Aorta (tissue), 5 donors: ENCODE measurements at regions not wholly inside any gene's neighbourhood (a gene's known extent, or its start where the extent isn't known, plus 50 kb on each side); places are given as distances from the start of the nearest gene placed in this dataset.

ENCODE experiments used
- ATAC-seq: fragments of 200-7000 bp; cut with Tn5 transposase; one replicate; pipeline ENCODE4 v1.9.1; 2022; ENCODE audit warnings: moderate library complexity; ENCODE audit not compliant: low FRiP score
- DNase-seq, 2 donors: peaks; one replicate each; pipeline ENCODE4 v3.0.0-alpha.2; 2020
- H3K27ac ChIP-seq, 2 donors: one replicate each; pipeline ENCODE4 v1.5.1; 2013; ENCODE audit warnings: low read length in 2 of 2, mild to moderate bottlenecking in 2 of 2, moderate library complexity in 2 of 2, control low read depth in 1 of 2, inconsistent platforms in 1 of 2, low read depth in 1 of 2
- H3K27me3 ChIP-seq, 2 donors: one replicate each; pipeline ENCODE4 v1.6.1; 2013; ENCODE audit warnings: control low read depth in 1 of 2, low read length in 1 of 2, mild to moderate bottlenecking in 1 of 2, moderate library complexity in 1 of 2; ENCODE audit not compliant: insufficient read depth in 2 of 2, control insufficient read depth in 1 of 2
- H3K36me3 ChIP-seq, 2 donors: one replicate each; pipeline ENCODE4 v1.6.1; 2013; ENCODE audit warnings: control low read depth in 1 of 2, low read length in 1 of 2, mild to moderate bottlenecking in 1 of 2; ENCODE audit not compliant: insufficient read depth in 2 of 2, control insufficient read depth in 1 of 2
- H3K4me1 ChIP-seq, 2 donors: one replicate each; pipeline ENCODE4 v1.6.1; 2013; ENCODE audit warnings: low read length in 2 of 2, control low read depth in 1 of 2, mild to moderate bottlenecking in 1 of 2, moderate library complexity in 1 of 2; ENCODE audit not compliant: insufficient read depth in 2 of 2, control insufficient read depth in 1 of 2
- H3K4me3 ChIP-seq, 2 donors: one replicate each; pipeline ENCODE4 v1.5.1; 2013; ENCODE audit warnings: low read length in 2 of 2, control low read depth in 1 of 2, mild to moderate bottlenecking in 1 of 2
- H3K9me3 ChIP-seq: one replicate; pipeline ENCODE4 v1.6.1; 2013; ENCODE audit warnings: mild to moderate bottlenecking, low read length; ENCODE audit not compliant: control insufficient read depth
- WGBS, 2 donors: extraction: QIAGEN DNeasy Blood & Tissue Kit; methylation state at CpG; one replicate each; pipeline ENCODE4 v1.1.7; 2013; 5-methylcytosine and 5-hydroxymethylcytosine counted together
- intact Hi-C, 2 donors: fragments of 100-400 bp; cut with DNase I; formaldehyde crosslinking; loops; one replicate each; pipeline versions ENCODE4 v1.14.2 to v1.15.0; 2022
- donor health status: healthy with polysubstance abuse.
- donor health status: Bipolar disorder and iron deficiency.
- donor health status: DM: no; HTN: no; CAD: no.
- donor health status: DM: no; HTN: no; CAD: no.
- donor health status: DM: yes; HTN: yes; CAD: no.

DNA sequence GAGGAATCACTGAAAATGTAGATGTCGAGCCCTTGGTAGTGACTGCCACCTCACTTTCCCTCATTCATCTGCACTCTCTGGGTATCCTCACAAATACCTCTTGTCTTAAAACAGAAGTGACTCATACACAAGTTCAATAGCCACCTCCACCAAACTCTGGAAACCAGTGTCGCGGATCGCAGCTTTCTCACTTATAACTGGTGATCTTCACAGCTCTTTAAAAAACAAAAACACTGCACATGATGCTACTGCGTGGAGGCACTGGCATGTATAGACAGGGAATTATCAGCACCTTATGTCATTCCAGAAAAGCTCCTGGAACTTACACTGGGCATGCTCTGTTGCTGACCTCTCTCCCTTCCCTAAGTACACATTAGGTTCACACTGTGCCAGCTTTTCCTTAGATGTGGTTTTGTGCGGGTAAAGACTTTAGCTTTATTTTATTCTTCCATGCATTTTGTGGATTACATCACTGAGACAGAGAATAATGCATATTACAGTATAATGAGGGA lies 425.5 kb upstream of the CADM1 start:
- intact Hi-C loops: no loop called here
- Histone ChIP-seq H3K27ac (no peak overlapping the region), H3K4me3 (no peak overlapping the region), H3K9me3 (no peaks in the 10 kb centered on the region), H3K27me3 (no peaks in the 10 kb centered on the region), H3K4me1 (no peaks in the 10 kb centered on the region), H3K36me3 (no peaks in the 10 kb centered on the region)
- DNase-seq: no peak
- 66 to 73% methylated on average over 6 of the region's 6 CpGs for WGBS, 2 donors
- no peak for ATAC-seq

DNA sequence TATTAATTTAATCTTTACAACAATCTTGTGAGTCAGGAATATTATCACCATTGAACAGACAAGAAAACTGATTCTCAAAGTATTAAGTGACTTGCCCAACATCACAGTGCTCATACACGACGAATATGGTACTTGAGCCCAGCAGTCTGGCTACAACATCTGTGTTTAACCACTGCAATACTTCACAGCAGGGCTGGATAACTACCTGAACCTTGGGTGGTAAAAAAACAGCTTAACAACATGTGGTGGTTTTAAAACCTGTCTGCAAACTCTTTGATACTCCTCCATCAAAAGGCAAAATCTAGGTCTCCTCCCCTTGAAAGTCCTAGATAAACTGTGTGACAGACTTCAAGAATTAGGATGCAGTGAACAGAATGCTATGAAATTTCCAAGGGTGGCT lies 424.6 kb upstream of the CADM1 start:
- ATAC-seq: no peak
- Histone ChIP-seq H3K9me3 (no peaks in the 10 kb centered on the region), H3K4me1 (no peaks in the 10 kb centered on the region), H3K27me3 (no peaks in the 10 kb centered on the region), H3K36me3 (no peaks in the 10 kb centered on the region), H3K4me3 (no peak overlapping the region), H3K27ac (no peak overlapping the region)
- WGBS, 2 donors: 67 to 70% methylated on average over 2 of the region's 2 CpGs
- no peak for DNase-seq
- intact Hi-C loops: no loop called here

DNA sequence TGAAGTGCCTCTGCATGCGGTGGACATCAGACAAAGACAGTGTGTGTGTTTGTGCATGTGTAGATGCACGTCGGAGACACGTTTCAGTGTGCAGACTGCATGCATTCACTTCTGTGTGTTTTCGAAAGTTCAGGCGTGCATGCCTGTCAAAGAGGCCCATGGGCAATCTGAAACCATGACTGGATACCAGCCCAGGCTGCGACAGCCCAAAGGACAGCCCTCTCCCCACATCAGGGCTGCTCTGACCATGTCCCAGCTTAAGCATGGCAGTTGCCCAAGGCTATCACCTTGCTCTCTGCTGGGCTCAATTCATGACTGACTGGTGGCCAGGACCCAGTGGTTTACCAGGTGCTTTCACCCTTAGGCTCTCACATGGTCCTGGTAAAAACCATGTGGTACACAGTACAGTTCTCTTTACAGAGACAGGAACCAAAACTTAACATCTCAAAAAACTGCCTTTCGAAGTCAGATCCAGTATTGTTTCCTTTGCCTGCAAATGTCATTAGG lies 423.7 kb upstream of the CADM1 start:
- Histone ChIP-seq H3K27me3 (no peaks in the 10 kb centered on the region), H3K4me1 (no peaks in the 10 kb centered on the region), H3K27ac (no peak overlapping the region), H3K4me3 (no peak overlapping the region), H3K36me3 (no peaks in the 10 kb centered on the region), H3K9me3 (peaks cover 3% of the 10 kb centered on the region)
- no peak for ATAC-seq
- no peak for DNase-seq
- intact Hi-C loops: no loop called here
- WGBS, 2 donors: 67 to 79% methylated on average over 8 of the region's 8 CpGs

DNA sequence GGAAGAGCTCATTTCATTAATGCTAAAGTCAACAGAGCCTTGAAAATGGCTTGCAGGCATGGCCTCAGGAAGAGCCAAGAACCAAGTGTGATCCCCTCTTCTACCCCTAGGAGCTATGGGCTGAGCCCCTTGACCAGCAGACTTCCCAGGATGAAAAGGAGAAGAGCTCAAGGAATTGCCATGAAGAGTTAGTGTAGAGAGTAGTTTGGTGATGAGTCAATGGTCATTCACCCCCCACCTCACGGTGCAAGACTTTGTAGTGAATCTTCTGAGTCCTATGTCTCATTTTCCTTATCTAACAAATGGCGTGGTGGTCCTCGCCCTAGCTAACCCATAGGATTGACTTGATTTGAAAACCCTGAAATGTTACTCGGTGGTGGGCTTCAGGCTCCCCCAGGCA lies 422.4 kb upstream of the CADM1 start:
- H3K36me3 ChIP-seq: no peaks in the 10 kb centered on the region
- no peak overlapping the region for H3K27ac ChIP-seq
- H3K27me3 ChIP-seq: no peaks in the 10 kb centered on the region
- WGBS, 2 donors: 92 to 95% methylated on average over 4 of the region's 4 CpGs
- no peak overlapping the region for H3K4me3 ChIP-seq
- DNase-seq: no peak
- H3K9me3 ChIP-seq: peaks cover 3% of the 10 kb centered on the region
- intact Hi-C loops: no loop called here
- no peak for ATAC-seq
- H3K4me1 ChIP-seq: no peaks in the 10 kb centered on the region

DNA sequence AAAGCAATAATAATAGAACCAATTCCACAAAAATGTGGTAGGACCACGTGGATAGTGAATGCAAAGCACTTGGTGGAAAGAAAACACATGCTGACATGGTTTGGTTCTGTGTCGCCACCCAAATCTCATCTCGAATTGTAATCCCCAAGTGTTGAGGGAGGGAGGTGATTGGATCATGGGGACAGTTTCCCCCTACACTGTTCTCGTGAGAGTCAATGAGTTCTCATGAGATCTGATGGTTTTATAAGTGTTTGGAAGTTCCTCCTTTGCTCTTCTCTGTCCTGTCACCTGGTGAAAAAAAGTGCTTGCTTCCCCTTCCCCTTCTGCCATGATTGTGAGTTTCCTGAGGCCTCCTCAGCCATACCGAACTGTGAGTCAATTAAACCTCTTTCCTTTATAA lies 421.9 kb upstream of the CADM1 start:
- Histone ChIP-seq H3K4me3 (no peak overlapping the region), H3K4me1 (no peaks in the 10 kb centered on the region), H3K36me3 (no peaks in the 10 kb centered on the region), H3K27ac (no peak overlapping the region), H3K27me3 (no peaks in the 10 kb centered on the region), H3K9me3 (peaks cover 3% of the 10 kb centered on the region)
- intact Hi-C loops: no loop called here
- DNase-seq: no peak
- 83 to 87% methylated on average over 5 of the region's 5 CpGs for WGBS, 2 donors
- no peak for ATAC-seq

DNA sequence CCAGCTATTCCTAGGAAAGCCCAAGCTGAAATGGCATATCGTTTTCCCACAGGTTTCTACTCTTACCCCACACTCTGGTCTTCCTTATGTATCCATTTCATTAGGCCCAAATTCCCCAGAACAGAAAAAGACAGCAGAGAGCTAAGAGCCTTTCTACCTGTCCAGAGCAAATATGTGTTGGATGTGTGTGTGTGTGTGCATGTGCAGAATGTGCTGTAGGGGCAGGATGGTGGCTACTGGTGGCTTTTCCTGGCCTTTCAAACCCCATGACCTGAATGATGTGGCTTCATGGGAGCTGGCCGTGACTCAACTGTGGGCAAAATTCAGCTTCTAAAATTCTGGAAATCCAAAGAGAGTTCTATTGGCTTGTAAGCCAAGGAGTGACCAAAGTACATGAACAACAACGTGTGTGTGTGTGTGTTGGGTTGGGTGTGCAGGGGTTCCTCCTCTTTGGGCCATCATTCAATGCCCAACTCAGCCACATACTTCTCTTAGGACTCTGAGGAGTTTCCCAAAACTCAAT lies 421.4 kb upstream of the CADM1 start:
- intact Hi-C loops: no loop called here
- no peaks in the 10 kb centered on the region for H3K27me3 ChIP-seq
- H3K4me1 ChIP-seq: no peaks in the 10 kb centered on the region
- H3K36me3 ChIP-seq: no peaks in the 10 kb centered on the region
- no peak overlapping the region for H3K27ac ChIP-seq
- peaks cover 3% of the 10 kb centered on the region for H3K9me3 ChIP-seq
- ATAC-seq: no peak
- no peak for DNase-seq
- H3K4me3 ChIP-seq: no peak overlapping the region
- WGBS, 2 donors: 79 to 87% methylated on average over 3 of the region's 3 CpGs

DNA sequence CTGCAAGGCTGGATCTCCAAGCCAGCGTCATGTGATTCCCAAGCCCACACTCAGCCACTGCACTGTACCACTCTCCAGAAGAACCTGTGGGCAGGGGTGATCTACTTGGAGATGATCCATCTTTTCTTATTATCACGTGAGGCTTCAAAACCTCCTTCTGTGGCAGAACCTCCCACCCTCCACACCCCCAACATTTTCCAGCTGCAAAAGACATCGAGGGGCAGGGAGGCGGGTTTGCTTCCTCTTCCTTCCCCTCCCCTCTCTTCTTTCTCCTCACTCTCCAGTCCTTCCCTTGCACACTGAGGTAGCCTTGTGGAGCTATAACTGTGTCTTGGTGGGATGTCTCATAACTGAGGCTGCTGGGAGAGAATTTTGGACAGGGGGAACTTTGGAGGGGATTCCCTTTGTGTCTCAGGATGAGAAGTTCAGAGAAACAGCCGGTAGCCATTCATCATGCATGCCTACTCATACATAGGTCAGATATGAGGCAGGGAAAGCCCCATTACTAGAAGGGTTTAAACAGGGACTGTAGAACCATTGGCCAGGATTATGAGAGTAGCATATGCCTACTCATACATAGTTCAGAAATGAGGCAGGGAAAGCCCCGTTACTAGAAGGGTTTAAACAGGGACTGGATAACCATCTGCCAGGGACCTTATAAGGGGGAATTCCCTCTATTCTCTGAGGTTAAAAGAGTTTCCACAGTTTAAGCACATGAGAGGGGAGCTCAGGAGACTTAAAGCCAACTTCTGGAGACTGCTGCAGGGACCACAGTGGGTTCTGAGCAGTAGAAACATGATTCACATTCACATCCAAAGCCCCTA lies 420.7 kb upstream of the CADM1 start:
- ATAC-seq: no peak

DNA sequence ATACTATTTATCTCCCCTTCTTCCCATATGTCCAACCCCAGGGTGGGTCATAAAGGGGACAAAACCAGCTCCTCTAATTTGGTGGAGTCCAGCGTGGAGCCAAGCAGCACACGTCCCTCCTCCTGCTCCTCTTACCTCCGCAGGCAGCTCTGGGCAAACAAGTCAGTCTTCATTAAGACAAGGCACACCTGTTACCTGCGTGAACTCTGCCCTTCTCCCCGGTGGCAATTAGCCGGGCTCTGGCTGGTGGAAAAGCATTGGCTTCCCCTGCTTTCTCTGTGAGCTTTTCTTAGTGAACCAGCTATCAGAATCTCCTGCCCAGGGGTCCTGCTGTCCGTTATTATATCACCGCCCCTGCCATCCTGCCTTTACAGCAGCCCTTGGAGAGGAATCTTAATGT lies 418.7 kb upstream of the CADM1 start:
- no peaks in the 10 kb centered on the region for H3K36me3 ChIP-seq
- no peak overlapping the region for H3K27ac ChIP-seq
- DNase-seq: no peak
- no peaks in the 10 kb centered on the region for H3K27me3 ChIP-seq
- intact Hi-C loops: no loop called here
- H3K9me3 ChIP-seq: peaks cover 3% of the 10 kb centered on the region
- no peak overlapping the region for H3K4me3 ChIP-seq
- no peaks in the 10 kb centered on the region for H3K4me1 ChIP-seq
- 68 to 76% methylated on average over 8 of the region's 8 CpGs for WGBS, 2 donors
- no peak for ATAC-seq

More for the DNA sequence above, 420.7 kb upstream of the CADM1 start:
- Histone ChIP-seq H3K4me3 (no peak overlapping the region), H3K9me3 (peaks cover 3% of the 10 kb centered on the region), H3K36me3 (no peaks in the 10 kb centered on the region), H3K27me3 (no peaks in the 10 kb centered on the region), H3K27ac (no peak overlapping the region), H3K4me1 (no peaks in the 10 kb centered on the region)
- no peak for DNase-seq
- WGBS, 2 donors: 51 to 57% methylated on average over 6 of the region's 6 CpGs
- intact Hi-C loops: no loop called here

DNA sequence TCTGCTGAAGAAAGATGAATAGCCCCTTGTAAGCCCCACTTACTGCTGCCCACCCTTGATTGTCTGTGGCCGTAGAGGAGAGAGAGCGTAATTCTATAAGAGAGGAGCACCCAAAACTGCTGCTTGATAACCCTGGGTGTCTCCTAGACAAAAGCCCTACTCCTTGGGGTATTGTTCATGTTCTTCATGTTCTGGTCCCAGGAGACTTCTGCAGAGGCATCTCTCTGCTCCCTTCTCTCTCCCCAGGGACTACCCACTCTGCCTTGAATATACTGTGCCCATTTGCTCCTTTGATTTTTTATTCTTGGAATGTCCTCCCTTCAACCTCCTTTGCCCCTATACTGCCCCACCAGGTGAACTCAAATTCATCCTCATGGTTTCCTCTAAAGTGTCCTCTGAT lies 417.8 kb upstream of the CADM1 start:
- H3K36me3 ChIP-seq: no peaks in the 10 kb centered on the region
- ATAC-seq: no peak
- no peak overlapping the region for H3K27ac ChIP-seq
- no peaks in the 10 kb centered on the region for H3K27me3 ChIP-seq
- no peak overlapping the region for H3K4me3 ChIP-seq
- no peaks in the 10 kb centered on the region for H3K4me1 ChIP-seq
- peaks cover 3% of the 10 kb centered on the region for H3K9me3 ChIP-seq
- intact Hi-C loops: no loop called here
- WGBS, 2 donors: 46 to 50% methylated on average over 2 of the region's 2 CpGs
- no peak for DNase-seq
